ENCODE measurements at regions not wholly inside any gene's neighbourhood (a gene's known extent, or its start where the extent isn't known, plus 50 kb on each side); places are given as distances from the start of the nearest gene placed in this dataset.

DNA sequence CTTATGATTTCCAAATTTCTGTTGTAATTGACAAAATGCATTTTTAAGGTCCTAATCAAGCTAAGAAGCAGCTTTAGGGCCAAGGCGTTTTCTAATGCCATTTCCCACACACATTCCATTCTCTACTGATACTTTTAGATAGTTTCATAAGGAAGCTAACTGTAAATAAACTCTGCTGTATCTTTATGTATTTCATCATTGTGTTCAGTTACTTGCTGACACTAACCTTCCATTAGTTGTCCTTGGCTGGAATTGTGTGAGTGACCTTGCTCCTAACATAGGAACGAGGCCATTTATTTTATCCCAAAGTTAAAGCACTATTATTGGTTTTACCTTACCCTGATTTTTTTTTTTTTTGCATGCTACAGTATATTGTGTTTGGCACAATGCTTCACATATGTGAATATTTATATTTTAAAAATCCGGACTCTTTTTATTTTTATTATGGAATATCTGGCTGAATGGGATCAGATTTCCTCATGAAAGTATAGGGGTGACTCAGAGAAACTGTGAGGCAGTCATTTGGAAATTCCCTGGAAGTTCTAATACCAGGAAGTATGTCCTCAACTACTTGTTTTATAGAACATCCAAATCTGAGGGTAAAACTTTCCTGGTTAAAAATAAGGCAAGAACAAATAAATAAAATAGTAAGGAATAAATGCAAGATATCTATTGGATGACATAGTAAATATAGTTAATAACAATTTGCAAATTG is 62.7 kb upstream of the SORBS2 start:
- ATAC-seq (ENCODE audit: low read depth) (no peak), DNase-seq (no peak)
- Mint-ChIP-seq H3K9me3 (ENCODE audit: insufficient read depth) (peaks cover 2% of the 10 kb centered on the region), H3K27me3 (no peaks in the 10 kb centered on the region), H3K4me3 (no peak overlapping the region), H3K4me1 (no peaks in the 10 kb centered on the region), H3K27ac (no peak overlapping the region)
- ChIA-PET CTCF (no interaction called here), POLR2A (no interaction called here)
- H3K9ac ChIP-seq (ENCODE audit: low read length) = no peak overlapping the region
- no CpG with 5 or more reads among the region's 3 CpGs for WGBS (ENCODE audit: insufficient coverage)
- no peak overlapping the region for H3K4me2 ChIP-seq (replicated peaks; ENCODE audit: low read depth, low read length, poor library complexity, severe bottlenecking)
- no peaks in the 10 kb centered on the region for H3K36me3 ChIP-seq (replicated peaks in 1 of 2; ENCODE audit: control extremely low read depth in 1 of 2, control insufficient read depth in 1 of 2, extremely low read depth in 1 of 2, insufficient read depth in 2 of 2, low read length in 1 of 2)
- intact Hi-C loops (cut with micrococcal nuclease) = no loop called here
- no peaks in the 10 kb centered on the region for H3K4me1 ChIP-seq (ENCODE audit: control insufficient read depth in 2 of 2, insufficient read depth in 2 of 2, low read length in 2 of 2)
- no peaks in the 10 kb centered on the region for H3K79me2 ChIP-seq (ENCODE audit: control insufficient read depth, insufficient read depth, low read length)
- H3K27me3 ChIP-seq (replicated peaks in 1 of 4; ENCODE audit: control extremely low read depth in 1 of 4, control insufficient read depth in 3 of 4, insufficient read depth in 4 of 4, low read length in 3 of 4) = peaks cover 0 to 3% (median 0%) of the 10 kb centered on the region in 4 experiments
- peaks cover 0 to 6% (median 0%) of the 10 kb centered on the region in 3 donors for H3K9me3 ChIP-seq (ENCODE audit: control extremely low read depth in 1 of 3, control insufficient read depth in 2 of 3, insufficient read depth in 1 of 3, low read length in 2 of 3)
- no peaks in the 10 kb centered on the region for H4K20me1 ChIP-seq (ENCODE audit: control insufficient read depth, insufficient read depth, low read length, poor library complexity, severe bottlenecking)
- no peak overlapping the region for H3K4me3 ChIP-seq (ENCODE audit: control extremely low read depth in 1 of 5, extremely low read depth in 1 of 5, insufficient read depth in 1 of 5, low read depth in 2 of 5, low read length in 4 of 5)
- H3K27ac ChIP-seq (ENCODE audit: low read length in 2 of 2) = no peak overlapping the region
- TF ChIP-seq, protein P1, sequence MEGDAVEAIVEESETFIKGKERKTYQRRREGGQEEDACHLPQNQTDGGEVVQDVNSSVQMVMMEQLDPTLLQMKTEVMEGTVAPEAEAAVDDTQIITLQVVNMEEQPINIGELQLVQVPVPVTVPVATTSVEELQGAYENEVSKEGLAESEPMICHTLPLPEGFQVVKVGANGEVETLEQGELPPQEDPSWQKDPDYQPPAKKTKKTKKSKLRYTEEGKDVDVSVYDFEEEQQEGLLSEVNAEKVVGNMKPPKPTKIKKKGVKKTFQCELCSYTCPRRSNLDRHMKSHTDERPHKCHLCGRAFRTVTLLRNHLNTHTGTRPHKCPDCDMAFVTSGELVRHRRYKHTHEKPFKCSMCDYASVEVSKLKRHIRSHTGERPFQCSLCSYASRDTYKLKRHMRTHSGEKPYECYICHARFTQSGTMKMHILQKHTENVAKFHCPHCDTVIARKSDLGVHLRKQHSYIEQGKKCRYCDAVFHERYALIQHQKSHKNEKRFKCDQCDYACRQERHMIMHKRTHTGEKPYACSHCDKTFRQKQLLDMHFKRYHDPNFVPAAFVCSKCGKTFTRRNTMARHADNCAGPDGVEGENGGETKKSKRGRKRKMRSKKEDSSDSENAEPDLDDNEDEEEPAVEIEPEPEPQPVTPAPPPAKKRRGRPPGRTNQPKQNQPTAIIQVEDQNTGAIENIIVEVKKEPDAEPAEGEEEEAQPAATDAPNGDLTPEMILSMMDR (IDR thresholded peaks at IDR 0.05) = no peak
- TF ChIP-seq EZH2 (IDR thresholded peaks at IDR 0.05; ENCODE audit: borderline replicate concordance, insufficient read depth, low read depth, low read length, poor library complexity, severe bottlenecking) = no peak
- no peak overlapping the region for H2AFZ ChIP-seq (ENCODE audit: insufficient read depth, low read depth, low read length, poor library complexity, severe bottlenecking)

DNA sequence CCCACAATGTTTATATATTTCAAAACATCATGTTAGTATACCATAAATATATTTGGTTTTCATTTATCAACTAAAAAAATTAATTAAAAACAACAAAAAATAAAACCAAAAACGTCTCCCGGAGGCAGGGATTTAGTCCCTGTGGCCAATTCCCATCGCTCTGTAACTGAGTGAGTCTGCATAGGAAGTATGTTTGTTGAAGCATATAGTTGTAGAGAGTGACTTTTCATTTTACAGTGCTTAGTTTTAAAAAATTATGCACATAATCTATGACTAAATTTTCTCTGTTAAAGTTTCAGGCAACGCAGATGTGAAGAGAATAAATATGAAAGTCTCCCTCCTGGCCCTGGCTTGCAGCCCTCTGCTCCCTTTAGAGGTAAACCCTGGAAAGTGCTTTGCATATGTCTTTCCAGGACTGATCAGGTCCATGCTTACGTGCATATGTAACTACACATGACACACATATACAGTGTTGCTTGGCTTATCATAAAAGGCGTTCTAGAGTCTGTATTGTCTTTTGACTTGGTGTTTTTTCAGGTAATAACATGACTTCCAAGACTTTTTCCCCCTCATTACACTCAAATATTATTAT is 63.4 kb upstream of the SORBS2 start:
- H4K20me1 ChIP-seq (ENCODE audit: control insufficient read depth, insufficient read depth, low read length, poor library complexity, severe bottlenecking) = no peaks in the 10 kb centered on the region
- ChIA-PET CTCF (no interaction called here), POLR2A (no interaction called here)
- H3K79me2 ChIP-seq (ENCODE audit: control insufficient read depth, insufficient read depth, low read length) = no peaks in the 10 kb centered on the region
- H3K4me3 ChIP-seq (ENCODE audit: control extremely low read depth in 1 of 5, extremely low read depth in 1 of 5, insufficient read depth in 1 of 5, low read depth in 2 of 5, low read length in 4 of 5) = no peak overlapping the region
- DNase-seq (no peak), ATAC-seq (ENCODE audit: low read depth) (no peak)
- Mint-ChIP-seq H3K9me3 (ENCODE audit: insufficient read depth) (peaks cover 2% of the 10 kb centered on the region), H3K27me3 (no peaks in the 10 kb centered on the region), H3K4me1 (no peaks in the 10 kb centered on the region), H3K4me3 (no peak overlapping the region), H3K27ac (no peak overlapping the region)
- no peak overlapping the region for H3K9ac ChIP-seq (ENCODE audit: low read length)
- TF ChIP-seq, protein P1 (IDR thresholded peaks at IDR 0.05) = no peak
- TF ChIP-seq EZH2 (IDR thresholded peaks at IDR 0.05; ENCODE audit: borderline replicate concordance, insufficient read depth, low read depth, low read length, poor library complexity, severe bottlenecking) = no peak
- no peak overlapping the region for H2AFZ ChIP-seq (ENCODE audit: insufficient read depth, low read depth, low read length, poor library complexity, severe bottlenecking)
- intact Hi-C loops (cut with micrococcal nuclease) = no loop called here
- peaks cover 0 to 6% (median 0%) of the 10 kb centered on the region in 3 donors for H3K9me3 ChIP-seq (ENCODE audit: control extremely low read depth in 1 of 3, control insufficient read depth in 2 of 3, insufficient read depth in 1 of 3, low read length in 2 of 3)
- H3K36me3 ChIP-seq (replicated peaks in 1 of 2; ENCODE audit: control extremely low read depth in 1 of 2, control insufficient read depth in 1 of 2, extremely low read depth in 1 of 2, insufficient read depth in 2 of 2, low read length in 1 of 2) = no peaks in the 10 kb centered on the region
- no peak overlapping the region for H3K4me2 ChIP-seq (replicated peaks; ENCODE audit: low read depth, low read length, poor library complexity, severe bottlenecking)
- H3K4me1 ChIP-seq (ENCODE audit: control insufficient read depth in 2 of 2, insufficient read depth in 2 of 2, low read length in 2 of 2) = no peaks in the 10 kb centered on the region
- H3K27me3 ChIP-seq (replicated peaks in 1 of 4; ENCODE audit: control extremely low read depth in 1 of 4, control insufficient read depth in 3 of 4, insufficient read depth in 4 of 4, low read length in 3 of 4) = peaks cover 0 to 3% (median 0%) of the 10 kb centered on the region in 4 experiments
- WGBS (ENCODE audit: insufficient coverage) = 100% methylated on average over 1 of the region's 6 CpGs
- H3K27ac ChIP-seq (ENCODE audit: low read length in 2 of 2) = no peak overlapping the region
